Middle frontal gyrus (tissue), 1 donor: ENCODE measurements at regions not wholly inside any gene's neighbourhood (a gene's known extent, or its start where the extent isn't known, plus 50 kb on each side); places are given as distances from the start of the nearest gene placed in this dataset.

Source experiments
- DNase-seq: peaks from one replicate; pipeline ENCODE4 v3.0.0-alpha.2; 2015; ENCODE audit warnings: low spot score; ENCODE audit errors: extremely low spot score

DNA sequence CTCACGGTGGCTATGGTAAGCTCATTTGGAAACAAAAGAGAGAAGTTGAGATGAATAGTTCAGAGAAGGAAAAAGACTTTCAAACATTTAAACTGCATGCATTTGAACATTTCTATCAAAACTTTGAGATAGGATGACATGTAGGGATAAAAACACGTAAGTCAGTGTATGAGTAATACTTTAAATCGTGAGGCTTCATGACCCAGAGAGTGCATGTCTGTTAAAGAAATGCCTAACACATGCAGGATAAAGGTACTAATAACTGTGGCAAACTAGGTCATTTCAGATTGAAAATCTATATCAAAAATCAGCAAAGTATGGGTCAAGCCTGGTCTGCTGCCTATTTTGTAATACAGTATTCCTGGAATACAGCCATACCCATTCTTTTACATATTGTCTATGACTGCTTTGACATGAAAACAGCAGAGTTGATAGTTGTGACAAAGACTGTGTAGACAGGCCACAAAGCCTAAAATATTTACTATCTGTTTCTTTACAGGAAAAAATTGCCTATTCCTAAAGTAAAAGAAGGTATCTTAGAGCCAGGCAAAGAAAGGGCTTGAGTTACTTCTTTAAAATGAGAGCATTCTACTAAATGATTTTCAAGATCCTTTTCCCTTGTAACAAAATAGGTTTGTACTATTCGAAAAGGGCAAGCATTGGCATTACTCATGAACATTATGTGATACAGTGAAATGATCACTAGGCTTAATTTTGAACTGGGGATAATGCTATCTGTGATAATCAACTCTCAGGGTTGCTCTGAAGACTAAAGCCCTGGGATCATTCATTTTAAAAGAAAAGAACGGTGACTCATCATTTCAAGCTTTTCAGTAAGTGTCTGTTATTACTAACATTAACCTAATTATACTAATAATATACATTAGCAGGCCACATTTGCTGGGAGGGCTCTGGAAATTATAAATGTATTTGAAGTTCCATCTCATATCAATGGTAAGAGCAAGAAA lies 185.9 kb downstream of the CRPPA start:
- DNase-seq, result no peak

DNA sequence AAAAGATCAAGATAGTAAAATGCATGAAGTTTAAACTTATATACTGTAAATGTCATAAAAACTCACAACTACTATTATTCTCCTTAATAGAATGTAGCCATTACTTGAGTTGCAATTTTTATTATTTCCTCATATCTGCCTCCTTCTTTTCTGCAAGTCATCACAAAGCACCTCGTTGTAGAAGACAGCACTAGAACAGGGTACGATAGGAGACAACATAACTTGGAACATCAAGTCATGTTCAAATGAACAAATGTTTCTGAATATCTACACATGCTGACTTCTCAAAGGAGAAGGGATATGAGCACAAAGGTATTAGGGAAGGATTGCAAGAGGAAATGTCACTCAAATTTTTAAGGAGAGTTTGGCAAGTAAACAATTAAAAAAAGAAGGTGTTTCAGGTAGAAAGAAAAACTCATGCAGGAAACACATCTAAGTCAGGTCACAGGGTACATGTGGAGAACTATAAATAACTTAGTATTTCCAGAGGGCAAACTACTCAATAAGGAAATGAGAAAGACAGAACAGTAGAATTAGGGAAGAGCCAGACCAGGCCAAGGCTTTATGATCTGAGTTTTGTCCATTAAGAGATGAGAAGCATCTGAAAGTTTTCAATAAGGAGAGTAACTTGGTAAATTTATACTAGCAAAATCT lies 186.7 kb downstream of the CRPPA start:
- DNase-seq, result no peak

DNA sequence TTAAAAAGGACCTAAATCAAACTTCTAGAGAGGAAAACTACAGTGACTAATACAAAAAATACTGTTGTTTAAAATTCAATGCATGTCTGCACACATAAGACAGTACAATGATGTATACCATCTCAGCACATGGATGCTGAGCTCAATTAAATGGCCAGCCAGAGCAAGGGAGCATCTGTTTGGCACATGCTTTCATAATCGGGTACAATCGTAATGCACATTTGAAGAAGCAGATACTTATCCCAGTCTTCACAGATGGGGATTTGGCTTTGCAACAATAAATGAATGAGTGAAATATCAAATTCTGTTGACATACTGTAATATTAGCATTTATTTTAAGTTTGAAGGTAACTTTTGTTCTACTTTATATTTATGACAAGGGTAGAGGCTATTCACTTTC lies 187.8 kb downstream of the CRPPA start:
- no peak for DNase-seq

DNA sequence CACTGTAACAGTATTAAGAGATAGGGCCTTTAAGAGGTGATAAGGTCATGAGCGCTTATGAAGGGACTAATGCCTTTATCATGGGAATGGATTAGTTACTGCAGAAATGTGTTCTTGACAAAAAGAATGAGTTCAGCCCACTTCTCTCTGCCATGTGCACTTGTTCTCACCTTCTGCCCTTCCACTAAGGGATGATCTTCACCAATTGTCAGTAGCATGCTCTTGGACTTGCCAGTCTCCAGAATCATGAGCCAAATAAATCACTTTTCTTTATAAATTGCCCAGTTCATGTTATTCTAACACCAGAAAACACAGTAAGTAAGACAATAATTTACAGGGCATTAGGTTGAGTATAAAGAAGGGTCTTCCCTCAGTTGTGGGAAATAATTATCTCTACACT lies 189.1 kb downstream of the CRPPA start:
- no peak for DNase-seq

DNA sequence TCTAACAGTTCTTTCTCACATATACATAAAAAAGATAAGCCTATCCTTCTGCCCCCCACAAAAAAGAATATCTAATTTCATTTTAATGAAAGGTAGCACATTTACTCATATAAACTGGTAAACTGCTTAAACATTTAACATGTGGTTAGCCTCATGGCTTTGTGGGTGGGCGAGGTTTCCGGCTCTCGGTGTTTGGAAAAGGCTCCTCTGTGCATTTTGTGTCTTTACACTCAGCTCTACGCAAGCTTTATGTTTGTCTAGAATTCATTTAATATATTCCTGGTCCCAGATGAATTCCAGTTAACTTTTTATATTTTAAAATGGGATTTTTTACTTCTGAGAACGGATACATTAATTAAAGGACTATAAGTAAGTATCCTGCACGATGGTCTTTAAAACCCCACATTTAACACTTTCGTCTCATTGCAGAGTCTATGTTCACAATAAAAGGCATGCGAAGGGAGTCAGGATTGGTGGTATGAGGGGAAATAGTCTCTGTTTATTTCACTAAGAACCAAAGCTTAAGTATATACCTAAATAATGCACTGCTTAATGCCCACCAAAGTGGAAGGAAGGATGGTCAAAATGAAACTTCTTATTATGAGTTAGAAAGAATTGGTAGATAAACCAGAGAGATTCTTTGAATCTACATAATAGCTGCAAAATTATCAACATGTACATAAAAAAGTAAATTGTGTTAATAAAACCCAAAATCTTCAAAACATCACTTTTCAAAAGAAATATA lies 197.2 kb downstream of the CRPPA start:
- DNase-seq, result no peak

DNA sequence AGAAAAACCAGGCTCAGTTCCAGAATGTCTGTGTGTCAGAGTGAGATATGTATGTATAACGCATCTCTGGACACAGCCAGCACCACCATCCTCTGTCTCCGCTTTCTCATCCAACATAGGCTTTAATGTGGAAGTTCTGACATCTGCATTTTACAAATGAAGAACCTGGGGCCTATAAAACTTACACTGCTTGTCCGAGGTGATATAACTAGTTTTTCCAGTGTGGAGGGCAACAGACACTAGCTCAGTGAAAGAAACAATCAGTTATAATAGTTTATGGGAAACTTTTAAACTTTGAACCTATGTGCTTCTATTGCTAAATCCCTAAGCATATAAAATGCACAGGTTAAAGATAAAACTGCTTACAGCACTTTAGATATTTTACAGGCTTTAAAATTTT lies 208.7 kb downstream of the CRPPA start:
- no peak for DNase-seq

DNA sequence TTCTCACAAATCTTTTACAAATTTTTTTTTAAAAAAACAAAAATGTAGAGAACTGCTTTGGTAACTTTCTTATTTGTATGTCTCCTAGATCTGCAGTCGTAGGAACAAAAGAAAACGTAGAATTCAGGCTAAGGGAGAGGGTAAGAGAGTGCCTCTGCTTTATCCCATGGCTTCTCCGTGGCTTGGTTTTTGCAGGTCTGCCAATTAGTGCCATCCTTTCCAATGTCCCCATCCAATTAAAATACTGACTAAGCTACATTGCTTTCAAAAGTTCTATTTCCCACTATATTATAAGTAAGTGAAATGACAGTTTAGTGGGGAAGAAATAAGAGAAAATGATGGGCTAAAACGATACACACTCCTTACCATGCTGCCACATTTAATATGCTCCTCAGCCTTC lies 209.3 kb downstream of the CRPPA start:
- DNase-seq, result no peak

DNA sequence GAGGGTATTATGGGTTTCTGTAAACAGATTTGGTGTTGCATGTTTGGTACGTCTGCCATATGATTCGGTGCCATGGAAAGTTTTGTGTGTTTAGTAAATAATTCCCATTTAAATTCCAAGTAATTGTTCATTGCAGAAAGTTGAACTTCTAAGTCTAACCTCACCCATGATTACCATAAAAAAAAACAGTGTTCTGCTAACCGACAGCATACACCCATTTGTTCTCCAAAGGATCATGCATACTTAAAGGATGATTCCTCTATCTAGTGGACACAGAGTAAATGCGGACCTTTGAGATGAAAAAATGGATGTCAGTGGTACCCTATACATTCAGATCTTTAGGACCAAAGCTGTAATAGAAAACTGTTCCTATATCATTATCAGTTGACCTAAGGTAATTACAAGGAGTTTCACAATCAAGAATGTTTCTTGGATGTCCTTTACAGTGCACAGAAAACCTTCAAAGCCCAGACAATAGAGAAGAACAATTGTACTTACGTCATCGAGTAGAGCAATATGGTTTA lies 209.9 kb downstream of the CRPPA start:
- DNase-seq, result no peak

DNA sequence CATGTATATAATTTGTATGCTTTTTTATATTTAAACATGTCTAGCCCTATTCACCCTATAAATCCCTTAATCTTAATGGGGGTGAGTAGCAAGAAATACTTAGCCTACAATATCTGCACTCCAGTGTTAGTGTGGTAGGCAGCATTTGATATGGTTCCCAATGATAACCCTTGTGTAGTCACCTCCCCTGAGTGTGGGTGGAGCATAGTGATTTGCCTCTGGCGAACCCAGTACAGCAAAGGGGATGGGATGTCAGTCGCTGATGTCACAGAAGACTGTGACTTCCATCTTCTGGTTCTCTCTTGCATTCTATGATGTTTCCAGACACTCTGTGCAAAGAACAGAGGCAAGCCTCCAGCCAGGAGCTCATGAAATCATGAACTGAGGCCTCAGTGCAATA lies 211.2 kb downstream of the CRPPA start:
- no peak for DNase-seq

DNA sequence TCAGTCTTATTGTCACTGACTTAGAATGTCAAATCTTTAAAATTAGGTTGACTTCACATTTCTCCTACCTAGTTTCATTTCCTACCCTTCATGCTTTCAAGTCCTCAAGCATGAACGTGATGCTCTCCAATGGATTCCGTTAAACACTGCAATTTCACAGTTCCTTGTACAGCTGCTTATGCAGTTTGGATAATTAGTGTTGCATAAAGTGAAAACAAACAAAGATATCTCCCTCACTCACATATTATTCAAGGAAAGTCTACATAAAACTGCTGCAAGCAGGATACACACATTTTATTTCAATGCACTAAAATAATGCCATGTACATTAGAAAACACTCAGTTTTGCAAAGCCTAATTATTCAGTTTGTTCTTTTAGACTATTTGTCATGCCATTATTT lies 214.0 kb downstream of the CRPPA start:
- no peak for DNase-seq

DNA sequence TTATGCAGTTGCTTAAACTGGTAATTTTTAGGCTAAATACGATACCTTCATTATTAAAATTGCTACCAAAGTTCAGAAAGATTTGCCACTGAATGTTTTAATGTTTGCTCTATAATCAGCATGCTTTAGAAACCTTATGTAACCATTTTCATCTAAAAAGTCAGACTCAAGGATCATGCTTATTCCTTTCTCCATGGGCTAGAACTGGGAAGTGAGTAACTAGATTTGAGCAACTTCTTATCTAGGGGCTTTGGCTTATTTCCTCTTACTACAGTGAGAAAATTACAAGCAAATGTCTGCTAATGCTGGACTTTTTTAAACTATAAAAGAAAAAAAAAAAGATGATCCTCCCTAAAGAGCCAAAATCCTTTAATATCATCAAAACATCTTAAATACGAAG lies 215.9 kb downstream of the CRPPA start:
- DNase-seq, result no peak

DNA sequence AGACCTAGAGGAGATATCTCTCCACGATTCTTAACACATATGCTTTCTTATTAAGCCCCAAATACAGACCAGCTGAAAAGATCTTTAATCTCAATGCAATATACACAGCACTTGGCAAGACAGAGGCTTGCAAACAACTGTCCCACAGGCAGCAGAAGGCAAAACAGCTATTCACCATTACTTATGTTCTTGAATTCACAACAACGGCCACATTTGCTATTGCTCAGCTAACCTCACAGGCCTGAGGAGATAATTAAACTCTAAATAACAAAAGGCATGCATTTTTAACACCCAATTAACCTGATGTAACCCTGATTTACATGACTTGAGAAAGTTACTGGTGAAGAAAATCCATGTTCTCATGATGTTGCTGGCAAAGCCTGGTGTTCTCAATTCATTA lies 216.4 kb downstream of the CRPPA start:
- no peak for DNase-seq

DNA sequence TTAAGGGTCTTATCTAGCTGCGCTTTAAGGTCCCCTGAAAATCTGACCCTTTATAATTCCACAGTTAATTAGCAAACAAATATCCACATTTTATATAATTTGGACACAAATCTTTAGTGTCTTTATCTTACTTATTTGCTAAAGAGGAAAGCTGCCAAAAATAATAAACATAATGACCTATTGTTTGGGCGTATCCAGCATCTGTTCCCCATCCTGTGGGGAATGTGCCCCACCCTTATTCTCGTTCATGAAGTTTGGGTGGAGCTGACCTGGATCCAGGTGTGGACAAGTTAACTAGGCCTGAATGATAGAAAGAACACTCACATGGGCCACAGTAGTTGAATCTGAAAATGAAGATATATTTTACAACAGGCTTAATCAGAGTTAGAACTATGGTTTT lies 218.3 kb downstream of the CRPPA start:
- DNase-seq, result no peak

DNA sequence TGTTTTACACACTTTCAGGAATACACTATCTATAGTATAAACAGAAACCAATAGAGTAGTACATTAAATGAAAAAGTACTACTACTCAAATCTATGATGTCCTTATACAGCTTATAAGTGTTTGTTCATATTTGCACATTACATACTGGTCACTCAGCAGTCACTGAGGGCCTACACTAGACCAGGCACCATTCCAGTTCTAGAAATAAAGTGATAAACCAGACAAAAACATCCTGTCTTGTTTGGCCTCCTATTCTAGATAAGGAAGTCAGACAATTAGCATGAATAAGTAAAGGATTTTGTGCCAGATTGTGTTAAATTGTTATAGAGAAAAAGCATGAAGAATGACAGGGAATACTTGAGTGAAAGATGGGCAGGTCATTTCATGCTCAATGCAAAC lies 219.0 kb downstream of the CRPPA start:
- DNase-seq, result no peak

DNA sequence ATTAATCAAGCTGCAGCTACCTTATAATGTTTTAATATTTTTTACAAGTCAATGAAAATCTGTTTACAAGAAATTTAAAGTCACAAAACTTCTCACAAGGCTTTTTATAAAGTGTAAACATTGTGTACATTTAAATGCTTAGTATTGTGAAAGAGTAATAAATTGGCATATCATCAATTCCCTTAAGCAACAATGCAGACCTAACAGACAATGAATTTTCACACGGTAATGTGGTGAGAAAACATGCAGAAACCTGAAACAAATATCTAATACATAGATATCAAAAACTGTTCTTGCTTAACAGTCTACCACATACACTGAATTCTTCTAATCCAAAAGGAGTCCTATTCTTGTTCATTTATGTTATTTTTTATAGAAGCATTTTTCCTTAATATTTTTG lies 220.7 kb downstream of the CRPPA start:
- no peak for DNase-seq

DNA sequence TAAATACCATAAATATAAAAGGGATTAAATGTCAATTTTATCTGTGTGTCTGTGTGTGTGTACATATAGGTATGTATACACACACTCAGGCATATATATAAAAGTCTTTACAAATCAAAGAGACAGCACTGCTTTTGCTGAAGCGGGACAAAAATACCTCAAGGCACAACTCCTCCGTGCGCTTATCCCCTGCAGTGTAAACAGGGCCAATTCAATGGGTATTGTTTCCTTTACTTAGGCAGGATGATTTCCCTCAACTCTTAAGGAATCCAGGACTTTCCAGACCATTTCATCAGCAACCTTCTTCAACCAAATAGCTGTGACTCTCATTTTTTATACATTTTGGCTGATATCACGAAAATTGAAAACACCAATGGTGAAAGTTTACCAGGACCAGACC lies 227.7 kb downstream of the CRPPA start:
- DNase-seq, result no peak

DNA sequence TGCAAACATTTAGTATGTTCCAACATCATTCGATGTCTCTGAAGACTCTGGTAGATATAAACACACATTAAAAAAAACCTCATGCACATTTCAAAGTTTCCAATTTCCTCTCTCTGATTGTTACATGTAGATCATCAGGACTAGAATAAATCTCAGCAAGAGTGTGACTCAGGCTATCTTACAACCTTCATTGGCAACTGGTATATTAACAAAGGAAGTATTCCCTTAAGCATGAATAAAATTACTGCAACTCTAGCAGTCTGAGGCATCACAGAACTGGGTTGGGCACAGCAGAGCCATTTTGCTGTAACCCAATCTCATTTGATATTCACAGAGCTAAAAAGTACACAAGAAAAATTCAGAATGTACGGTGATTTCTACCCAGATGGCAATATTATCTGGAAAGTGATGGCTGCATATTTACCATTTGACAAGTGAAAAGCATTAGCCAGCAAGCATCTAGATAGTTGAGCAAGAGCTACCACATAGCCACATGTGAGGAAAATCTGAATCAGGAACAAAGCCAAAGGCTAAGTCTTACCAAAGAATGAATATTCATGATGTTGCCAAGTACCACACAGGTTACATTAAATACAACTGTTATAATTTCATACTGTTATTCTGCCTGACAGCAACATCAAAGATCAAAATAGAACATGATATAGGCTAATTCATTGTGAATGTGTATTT lies 232.2 kb downstream of the CRPPA start:
- no peak for DNase-seq

DNA sequence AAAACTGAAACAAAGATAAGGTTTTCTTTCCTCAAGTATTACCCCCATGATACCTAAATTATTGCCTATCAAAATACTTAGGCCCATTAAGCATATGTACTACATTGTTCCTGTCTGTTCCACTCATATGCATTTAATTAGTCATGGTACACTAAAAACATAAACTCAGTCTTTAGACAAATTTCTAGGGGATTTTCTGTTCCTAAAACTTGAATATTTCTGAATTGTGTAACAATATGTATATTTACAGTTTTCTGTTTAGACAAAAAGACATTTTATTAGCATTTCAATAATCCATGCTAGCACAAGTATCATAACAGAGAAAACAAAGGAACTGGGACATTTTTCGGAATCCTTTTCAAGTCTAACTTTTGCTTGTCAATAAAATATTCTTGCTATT lies 234.2 kb downstream of the CRPPA start:
- no peak for DNase-seq

DNA sequence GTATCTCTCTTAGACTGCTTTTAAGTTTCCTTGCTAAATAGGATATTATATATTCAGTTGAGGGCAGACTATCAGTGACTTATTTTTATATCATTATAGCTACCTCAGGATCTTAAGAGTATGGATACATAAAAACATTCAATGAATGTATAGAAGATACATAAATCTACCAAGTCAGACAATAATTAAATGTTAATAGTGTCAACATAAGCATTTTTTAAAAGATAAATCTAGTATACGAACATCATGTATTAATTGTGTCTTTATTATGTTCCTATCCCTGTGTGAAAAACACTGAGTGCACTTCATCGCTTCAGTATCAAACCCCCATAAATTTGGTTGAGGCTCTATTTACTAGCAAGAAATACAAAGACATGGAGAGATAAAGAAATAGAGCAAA lies 242.8 kb downstream of the CRPPA start:
- no peak for DNase-seq

DNA sequence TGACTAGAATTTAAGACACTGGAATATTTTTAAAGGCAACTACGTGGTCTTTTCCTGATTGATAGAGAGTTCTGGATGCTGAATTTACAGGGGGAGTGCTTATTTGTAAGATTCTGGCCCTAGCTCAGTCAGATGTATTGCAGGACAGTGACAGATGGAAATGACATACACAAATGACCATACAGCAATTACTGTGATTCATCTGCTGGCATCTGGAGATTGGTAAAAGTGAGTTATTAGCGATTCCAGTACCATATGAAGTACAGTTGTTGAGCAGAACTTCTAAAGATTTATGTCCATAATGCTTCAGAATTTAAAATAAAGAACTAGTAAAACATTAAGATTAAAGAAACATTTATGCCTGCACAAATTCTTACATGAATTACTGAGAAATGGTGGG lies 243.2 kb downstream of the CRPPA start:
- DNase-seq, result no peak

DNA sequence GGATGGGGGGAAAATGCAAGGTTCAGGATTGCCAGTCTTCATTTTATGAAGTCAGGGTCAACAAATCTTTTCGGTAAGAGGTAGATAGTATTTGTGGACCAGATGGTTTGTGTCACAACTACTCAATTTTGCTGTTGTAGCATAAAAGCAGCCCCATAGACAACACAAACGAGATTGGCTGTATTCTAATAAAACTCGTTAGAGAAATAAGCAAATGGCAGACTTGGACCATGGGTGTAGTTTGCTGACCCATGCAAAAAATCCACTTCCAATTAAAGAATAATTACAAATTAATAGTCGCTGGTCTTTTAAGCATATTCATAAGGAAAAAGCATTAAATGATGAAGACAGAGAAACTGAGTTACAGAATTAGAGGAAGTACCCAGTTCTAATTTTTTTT lies 247.1 kb downstream of the CRPPA start:
- DNase-seq, result no peak
